ENCODE measurements at regions not wholly inside any gene's neighbourhood (a gene's known extent, or its start where the extent isn't known, plus 50 kb on each side); places are given as distances from the start of the nearest gene placed in this dataset.

DNA sequence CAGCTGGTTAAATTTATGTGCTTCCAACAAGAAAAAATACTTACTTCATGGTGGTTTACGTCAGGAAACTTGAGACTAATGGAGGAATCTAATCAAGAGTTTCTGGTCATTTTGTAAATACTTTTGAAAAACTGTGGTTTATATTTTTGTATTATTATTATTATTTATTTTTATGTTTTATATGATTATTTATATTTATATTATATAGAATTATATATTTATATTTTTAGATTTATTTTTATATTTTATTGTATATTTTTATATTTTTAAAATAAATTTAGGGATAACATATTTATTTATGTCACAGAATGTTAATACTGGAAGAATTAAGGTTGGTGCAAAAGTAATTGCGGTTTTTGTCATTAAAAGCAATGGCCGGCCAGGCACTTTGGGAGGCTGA lies 474.5 kb upstream of the DDX18 start:
- WGBS: 76% methylated on average over 3 of the region's 3 CpGs
- no peaks in the 10 kb centered on the region for H3K4me1 ChIP-seq (ENCODE audit: control insufficient read depth in 4 of 4, insufficient read depth in 4 of 4, low read length in 3 of 4)
- DNase-seq (ENCODE audit: low spot score): no peak
- no peak overlapping the region for H3K9ac ChIP-seq (ENCODE audit: low read depth in 1 of 2, low read length in 2 of 2)
- no peak for TF ChIP-seq HNF4A (conservative IDR thresholded peaks at IDR 0.05)
- TF ChIP-seq SP1 (IDR thresholded peaks at IDR 0.05): no peak
- TF ChIP-seq HNF4G (IDR thresholded peaks at IDR 0.05): no peak
- TF ChIP-seq FOXA1 (IDR thresholded peaks at IDR 0.05): no peak
- H3K9me3 ChIP-seq (ENCODE audit: control insufficient read depth in 4 of 4, low read length in 3 of 4): no peaks in the 10 kb centered on the region
- no peak overlapping the region for H3K27ac ChIP-seq (ENCODE audit: low read depth in 1 of 2, low read length in 2 of 2)
- H3K27me3 ChIP-seq (ENCODE audit: control insufficient read depth in 4 of 4, insufficient read depth in 4 of 4, low read length in 3 of 4): no peaks in the 10 kb centered on the region
- H3K4me3 ChIP-seq (ENCODE audit: low read depth in 1 of 3, low read length in 3 of 3): no peak overlapping the region
- H3K36me3 ChIP-seq (ENCODE audit: control insufficient read depth in 4 of 4, insufficient read depth in 3 of 4, low read depth in 1 of 4, low read length in 3 of 4): no peaks in the 10 kb centered on the region

DNA sequence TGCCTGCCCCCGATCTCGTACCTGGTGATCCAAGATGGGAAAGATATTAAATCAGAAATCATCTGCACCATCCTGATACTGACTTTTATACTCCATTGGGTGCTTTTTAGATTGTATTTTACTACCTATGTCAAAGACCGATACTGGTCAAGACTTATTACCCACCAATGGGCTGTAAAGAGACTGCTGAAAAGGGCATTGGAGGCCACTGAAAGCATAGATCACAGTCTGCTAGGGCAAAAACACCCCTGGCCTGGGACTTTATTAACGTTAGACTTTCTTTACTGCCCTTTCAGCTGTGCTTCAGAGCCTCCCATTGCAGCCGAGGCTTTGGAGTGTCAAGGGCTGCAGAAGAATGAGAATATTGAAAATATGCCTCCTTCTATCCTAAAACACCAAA lies 472.8 kb upstream of the DDX18 start:
- H3K27ac ChIP-seq (ENCODE audit: low read depth in 1 of 2, low read length in 2 of 2): no peak overlapping the region
- H3K9me3 ChIP-seq (ENCODE audit: control insufficient read depth in 4 of 4, low read length in 3 of 4): no peaks in the 10 kb centered on the region

More for the DNA sequence above, 472.8 kb upstream of the DDX18 start:
- Histone ChIP-seq H3K27me3 (ENCODE audit: control insufficient read depth in 4 of 4, insufficient read depth in 4 of 4, low read length in 3 of 4) (no peaks in the 10 kb centered on the region), H3K36me3 (ENCODE audit: control insufficient read depth in 4 of 4, insufficient read depth in 3 of 4, low read depth in 1 of 4, low read length in 3 of 4) (no peaks in the 10 kb centered on the region), H3K9ac (ENCODE audit: low read depth in 1 of 2, low read length in 2 of 2) (no peak overlapping the region), H3K4me3 (ENCODE audit: low read depth in 1 of 3, low read length in 3 of 3) (no peak overlapping the region), H3K4me1 (ENCODE audit: control insufficient read depth in 4 of 4, insufficient read depth in 4 of 4, low read length in 3 of 4) (no peaks in the 10 kb centered on the region)
- 73% methylated on average over 5 of the region's 5 CpGs for WGBS
- no peak for TF ChIP-seq JUND (IDR thresholded peaks at IDR 0.05)
- TF ChIP-seq FOXA2 (IDR thresholded peaks at IDR 0.05): no peak
- TF ChIP-seq, protein P1, sequence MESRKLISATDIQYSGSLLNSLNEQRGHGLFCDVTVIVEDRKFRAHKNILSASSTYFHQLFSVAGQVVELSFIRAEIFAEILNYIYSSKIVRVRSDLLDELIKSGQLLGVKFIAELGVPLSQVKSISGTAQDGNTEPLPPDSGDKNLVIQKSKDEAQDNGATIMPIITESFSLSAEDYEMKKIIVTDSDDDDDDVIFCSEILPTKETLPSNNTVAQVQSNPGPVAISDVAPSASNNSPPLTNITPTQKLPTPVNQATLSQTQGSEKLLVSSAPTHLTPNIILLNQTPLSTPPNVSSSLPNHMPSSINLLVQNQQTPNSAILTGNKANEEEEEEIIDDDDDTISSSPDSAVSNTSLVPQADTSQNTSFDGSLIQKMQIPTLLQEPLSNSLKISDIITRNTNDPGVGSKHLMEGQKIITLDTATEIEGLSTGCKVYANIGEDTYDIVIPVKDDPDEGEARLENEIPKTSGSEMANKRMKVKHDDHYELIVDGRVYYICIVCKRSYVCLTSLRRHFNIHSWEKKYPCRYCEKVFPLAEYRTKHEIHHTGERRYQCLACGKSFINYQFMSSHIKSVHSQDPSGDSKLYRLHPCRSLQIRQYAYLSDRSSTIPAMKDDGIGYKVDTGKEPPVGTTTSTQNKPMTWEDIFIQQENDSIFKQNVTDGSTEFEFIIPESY (IDR thresholded peaks at IDR 0.05): no peak
- TF ChIP-seq, protein P2, sequence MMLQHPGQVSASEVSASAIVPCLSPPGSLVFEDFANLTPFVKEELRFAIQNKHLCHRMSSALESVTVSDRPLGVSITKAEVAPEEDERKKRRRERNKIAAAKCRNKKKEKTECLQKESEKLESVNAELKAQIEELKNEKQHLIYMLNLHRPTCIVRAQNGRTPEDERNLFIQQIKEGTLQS (IDR thresholded peaks at IDR 0.05): no peak
- TF ChIP-seq, protein P3, sequence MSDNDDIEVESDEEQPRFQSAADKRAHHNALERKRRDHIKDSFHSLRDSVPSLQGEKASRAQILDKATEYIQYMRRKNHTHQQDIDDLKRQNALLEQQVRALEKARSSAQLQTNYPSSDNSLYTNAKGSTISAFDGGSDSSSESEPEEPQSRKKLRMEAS (IDR thresholded peaks at IDR 0.05): no peak
- TF ChIP-seq, protein P4, sequence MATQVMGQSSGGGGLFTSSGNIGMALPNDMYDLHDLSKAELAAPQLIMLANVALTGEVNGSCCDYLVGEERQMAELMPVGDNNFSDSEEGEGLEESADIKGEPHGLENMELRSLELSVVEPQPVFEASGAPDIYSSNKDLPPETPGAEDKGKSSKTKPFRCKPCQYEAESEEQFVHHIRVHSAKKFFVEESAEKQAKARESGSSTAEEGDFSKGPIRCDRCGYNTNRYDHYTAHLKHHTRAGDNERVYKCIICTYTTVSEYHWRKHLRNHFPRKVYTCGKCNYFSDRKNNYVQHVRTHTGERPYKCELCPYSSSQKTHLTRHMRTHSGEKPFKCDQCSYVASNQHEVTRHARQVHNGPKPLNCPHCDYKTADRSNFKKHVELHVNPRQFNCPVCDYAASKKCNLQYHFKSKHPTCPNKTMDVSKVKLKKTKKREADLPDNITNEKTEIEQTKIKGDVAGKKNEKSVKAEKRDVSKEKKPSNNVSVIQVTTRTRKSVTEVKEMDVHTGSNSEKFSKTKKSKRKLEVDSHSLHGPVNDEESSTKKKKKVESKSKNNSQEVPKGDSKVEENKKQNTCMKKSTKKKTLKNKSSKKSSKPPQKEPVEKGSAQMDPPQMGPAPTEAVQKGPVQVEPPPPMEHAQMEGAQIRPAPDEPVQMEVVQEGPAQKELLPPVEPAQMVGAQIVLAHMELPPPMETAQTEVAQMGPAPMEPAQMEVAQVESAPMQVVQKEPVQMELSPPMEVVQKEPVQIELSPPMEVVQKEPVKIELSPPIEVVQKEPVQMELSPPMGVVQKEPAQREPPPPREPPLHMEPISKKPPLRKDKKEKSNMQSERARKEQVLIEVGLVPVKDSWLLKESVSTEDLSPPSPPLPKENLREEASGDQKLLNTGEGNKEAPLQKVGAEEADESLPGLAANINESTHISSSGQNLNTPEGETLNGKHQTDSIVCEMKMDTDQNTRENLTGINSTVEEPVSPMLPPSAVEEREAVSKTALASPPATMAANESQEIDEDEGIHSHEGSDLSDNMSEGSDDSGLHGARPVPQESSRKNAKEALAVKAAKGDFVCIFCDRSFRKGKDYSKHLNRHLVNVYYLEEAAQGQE (IDR thresholded peaks at IDR 0.05): no peak
- TF ChIP-seq RXRA (IDR thresholded peaks at IDR 0.05): no peak
- TF ChIP-seq HNF4G (IDR thresholded peaks at IDR 0.05): no peak
- TF ChIP-seq SP1 (IDR thresholded peaks at IDR 0.05): no peak
- no peak for TF ChIP-seq GABPA (IDR thresholded peaks at IDR 0.05 in 1 of 2, conservative IDR thresholded peaks at IDR 0.05 in 1 of 2)
- no peak for TF ChIP-seq TAF1 (conservative IDR thresholded peaks at IDR 0.05)
- TF ChIP-seq NR2F2 (IDR thresholded peaks at IDR 0.05): no peak
- DNase-seq (ENCODE audit: low spot score): no peak

Measured in liver (tissue), 7 donors.